ENCODE measurements at regions not wholly inside any gene's neighbourhood (a gene's known extent, or its start where the extent isn't known, plus 50 kb on each side); places are given as distances from the start of the nearest gene placed in this dataset.
"Not testable (repeated sequence)": the region's sequence is repeated elsewhere in the genome, so short reads cannot be mapped to it uniquely, and the experiment has no call there.

DNA sequence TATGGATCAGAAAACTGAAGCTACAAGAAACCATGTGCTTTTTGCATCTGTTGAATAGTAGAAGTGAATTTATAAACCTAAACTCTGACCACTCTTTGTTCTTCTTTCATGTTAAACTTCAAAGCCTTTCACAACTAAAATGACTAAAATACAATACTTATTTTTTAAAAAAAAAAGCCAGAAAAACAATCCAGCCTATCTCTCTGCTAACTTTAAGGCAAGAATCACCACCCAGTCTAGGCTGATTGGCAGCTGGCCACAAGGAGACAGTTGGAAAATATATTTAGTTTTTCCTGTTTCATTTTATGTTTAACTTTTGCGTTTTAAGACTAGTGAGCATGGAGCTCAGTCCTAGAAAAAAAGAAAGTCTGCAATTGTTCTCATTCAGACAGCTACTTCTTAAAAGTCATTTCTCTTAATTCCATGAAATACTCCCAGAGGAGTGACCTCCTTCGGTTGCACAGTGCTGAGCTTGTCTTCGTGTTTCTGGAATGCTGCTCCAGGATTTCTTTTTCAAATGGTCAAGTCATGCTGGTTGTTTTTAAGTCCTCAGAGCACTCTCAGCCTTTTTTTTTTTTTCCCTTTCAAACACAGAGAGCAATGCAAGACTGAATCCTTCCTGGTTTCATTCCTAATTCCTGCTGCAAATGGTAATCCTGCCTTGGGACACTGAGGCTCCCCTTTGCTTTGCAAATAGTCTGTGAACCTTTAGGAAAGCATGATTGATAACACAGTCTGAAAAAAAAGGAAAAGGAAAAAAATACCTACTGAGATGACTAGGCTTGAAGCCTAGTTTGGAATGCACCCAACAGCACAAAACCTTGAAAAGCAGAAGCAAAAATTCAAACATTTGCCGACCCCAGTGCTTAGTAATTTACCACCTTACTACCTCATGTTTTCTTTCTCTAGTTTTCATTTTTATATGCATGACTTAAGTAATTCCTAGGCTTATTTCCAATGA is 233.3 kb upstream of the DAAM1 start:
- no peak for ATAC-seq

DNA sequence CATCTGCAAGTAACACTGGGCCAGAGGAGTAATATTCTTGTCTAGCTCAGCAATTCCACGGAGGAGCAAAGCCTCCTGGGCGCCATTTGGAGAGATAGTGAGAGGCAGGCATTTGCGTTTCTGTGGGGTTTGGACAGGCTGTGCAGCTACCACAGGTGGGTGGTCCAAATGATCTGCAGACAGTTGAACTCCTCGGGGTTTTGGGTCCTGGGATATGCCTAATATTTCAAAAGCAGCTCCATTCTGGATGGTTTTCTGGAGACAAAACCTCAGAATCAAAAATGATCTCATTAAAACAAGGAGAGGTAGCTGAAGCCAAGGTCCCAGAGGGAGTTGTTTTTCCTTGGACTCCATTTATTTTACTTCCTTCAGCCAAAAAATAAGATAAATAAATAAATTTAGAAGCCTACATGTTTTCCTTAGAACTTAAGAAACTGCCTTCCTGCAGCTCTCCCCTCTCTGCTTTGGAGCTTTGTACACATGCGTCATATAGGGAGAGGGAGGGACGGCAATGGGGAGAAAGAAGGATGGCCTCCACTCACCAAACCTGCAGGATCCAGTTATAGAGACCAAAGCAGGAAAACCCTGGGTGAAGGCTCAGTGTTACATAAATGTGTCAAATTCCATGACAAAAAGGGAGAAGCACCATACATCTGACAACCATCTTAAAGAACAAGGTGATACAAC is 227.3 kb upstream of the DAAM1 start:
- ATAC-seq = no peak

DNA sequence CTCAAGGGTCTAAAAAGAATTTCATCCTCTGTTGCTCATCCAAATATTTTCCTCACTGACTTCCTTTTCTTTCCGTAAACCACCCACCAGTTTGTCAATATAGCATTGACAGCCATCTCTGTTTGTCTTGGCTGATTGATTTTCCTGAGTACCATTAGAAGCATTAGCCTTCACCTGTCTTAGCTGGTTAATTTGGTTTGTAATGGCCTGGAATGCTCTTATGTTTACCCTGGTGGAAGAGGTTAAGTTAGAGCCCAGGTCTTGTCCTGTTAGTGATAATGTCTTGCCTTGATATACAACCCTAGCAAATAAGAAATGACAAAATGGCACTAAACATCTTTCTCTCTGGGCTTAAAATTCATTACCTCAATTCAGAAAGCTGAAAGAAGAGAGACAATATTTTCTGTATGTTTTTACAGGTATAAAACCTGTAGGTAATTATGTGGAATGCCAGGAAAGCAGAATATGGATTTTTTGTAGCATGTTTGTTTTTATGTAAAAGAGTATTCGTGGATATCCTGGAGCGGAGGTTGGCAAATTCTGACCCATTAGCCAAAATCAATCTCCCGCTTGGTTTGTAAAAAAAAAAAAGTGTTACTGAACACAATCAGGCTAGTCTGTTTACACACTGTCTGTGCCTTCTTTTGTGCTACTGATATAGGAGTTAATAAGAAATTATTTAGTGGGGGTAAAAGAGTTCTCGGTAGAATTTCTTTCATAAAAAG is 224.4 kb upstream of the DAAM1 start:
- ATAC-seq = no peak

DNA sequence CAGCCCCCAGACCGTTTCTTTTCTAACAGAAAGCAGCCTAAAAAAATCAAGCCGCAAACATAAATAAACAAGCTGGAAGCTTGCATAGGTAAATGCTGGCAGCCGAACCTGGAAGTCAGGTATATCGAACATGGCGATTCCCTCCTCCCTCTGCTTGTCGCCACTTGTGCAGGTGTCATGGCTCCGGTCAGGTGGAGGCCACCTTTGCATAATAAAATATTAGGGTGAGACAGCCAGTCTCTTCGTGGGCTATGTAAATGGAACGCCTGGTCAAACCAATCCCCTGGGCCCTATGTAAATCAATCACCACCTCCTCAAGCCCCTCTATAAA is 223.9 kb upstream of the DAAM1 start:
- no peak for ATAC-seq

DNA sequence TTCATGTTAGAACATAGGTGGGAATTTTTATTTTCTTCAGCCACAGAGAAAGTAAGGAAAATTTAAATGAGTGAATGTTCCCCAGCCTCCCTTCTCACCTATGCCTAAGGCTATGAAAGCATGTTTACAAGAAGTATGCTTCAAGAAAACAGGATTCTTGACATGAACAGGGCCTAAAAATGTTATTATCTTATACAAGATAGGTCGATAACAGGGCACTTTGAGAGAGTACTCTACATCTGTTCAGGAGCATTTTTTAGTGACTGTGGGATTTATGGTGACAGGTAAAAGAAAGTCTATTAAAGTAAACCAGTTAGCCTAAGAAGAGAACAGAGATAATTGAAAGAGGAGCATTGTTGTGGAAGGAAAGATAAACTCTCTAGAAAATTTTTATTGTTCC is 222.9 kb upstream of the DAAM1 start:
- no peak for ATAC-seq

DNA sequence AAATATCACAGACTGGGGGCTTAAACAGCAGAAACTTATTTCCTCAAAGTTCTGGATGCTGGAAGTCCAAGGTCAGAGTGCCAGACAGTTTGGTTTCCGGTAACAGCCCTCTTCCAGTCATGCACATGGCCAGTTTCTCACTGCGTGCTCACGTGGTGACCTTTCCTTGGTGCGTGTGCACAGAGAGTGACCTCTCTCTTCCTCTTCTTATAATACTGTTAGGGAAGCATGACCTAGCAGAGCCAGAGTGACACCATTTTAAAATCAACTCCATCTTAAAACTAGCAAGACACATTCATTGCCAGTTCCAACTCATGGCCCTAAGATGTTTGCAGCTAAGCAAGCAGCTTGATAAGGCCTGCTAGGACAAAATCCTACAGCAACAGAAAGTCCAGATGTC is 221.5 kb upstream of the DAAM1 start:
- no peak for ATAC-seq

DNA sequence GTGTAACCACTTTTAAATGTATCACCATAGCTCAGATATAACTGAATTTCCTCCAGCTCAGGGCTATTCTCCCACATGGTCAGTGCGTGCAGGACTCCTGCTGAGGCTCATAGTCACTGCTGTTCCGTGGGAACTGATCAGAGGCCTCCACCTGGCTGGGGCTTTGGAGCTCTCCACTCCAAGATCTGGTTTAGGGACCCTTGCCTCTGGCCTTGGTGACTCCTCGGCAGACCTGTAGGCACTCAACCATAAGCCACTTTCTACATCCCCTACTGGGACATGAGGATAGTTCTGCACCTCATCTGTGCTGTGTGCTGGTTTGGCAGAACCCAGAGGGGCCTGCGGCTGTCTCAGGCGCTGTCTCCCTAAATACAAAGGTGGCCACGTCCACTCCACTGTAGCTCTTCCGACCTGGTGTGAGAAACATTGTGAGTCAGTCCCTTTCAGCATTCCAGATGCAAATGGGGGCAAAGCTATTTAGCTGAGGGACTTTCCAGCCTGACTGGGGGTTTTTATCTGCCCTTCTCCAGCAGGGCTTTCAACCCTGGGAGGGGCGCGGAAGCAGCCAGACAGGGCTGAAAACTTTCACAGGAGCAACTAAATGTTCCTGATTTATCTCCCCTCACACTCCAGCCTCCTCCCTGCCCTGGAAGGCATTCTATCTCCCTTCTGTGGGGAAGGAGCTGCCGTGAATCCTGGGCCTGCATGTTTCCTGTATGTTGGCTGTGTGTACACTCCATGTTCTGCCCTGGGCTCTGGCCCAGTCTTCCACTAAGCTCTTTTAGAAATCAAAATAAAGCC is 218.3 kb upstream of the DAAM1 start:
- no peak for ATAC-seq

DNA sequence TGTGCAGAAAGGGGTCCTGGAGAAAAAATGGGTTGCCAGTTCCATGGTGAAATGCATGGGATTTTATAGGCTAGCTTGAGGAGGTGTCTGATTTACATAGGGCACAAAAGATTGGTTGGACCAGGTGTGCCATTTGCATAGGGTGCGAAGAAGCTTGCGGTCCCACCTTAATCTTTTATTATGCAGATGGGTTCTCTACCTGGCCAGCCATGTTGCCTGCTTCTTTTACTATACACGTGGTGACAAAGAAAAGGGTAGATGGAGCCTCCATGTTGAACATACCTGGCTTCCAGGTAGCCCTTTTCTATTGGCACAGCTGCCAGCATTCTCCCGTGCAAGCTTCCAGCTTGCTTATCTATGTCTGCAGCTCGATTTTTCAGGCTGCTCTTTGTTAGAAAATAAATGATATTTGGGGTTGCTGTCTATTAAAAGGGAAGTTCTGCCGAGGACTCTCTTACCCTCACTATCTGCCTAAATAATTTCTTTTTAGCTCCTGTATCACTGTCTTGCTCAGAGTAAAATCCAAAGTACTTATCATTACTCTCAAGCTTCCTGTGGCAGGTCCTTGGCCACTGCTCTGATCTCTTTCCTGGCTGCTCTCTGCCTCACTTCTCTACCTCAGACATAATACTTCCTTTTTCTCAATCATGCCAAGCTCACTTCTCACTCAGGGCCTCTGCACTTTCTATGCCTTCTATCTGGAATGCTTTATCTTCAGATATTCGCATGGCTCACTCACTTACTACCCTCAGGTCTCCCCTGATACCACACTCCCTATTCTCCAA is 216.0 kb upstream of the DAAM1 start:
- no peak for ATAC-seq

DNA sequence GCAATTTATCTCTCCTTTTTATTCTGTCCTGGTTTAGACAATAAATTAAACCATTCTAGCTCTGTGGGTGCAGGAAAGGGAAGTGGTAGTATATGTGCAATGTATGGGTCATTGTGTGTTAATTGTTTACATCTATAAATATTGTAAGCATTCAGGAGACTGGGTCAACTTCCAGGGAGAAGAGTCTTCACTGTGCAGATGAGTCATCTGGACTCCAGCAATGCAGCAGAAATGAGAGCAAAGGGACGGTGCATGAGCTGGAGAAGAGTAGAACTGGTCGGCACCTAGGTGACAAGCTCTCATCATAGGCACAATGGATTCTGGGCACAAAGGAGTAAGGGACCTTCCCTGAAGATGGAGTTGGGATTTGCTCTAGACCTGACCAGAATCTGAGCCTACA is 211.1 kb upstream of the DAAM1 start:
- ATAC-seq = no peak

DNA sequence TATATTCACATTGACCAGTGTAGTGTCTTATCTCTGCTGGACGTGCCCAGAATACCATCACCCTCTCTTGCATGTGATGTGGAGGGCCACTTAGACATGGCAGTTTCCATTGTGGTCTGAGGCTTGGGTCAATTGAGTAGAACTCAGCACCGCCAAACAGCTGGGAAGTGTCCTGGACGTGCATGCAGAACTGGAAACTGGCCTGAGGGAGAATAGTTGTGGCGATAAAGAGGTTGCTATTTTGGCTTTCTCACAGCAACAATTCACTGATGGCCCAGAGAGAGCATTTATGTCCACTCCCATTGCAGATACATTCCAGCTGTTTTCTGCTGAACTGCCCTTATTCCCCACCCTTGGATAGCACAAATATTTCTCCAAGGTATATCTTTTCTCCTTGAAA is 210.1 kb upstream of the DAAM1 start:
- no peak for ATAC-seq

DNA sequence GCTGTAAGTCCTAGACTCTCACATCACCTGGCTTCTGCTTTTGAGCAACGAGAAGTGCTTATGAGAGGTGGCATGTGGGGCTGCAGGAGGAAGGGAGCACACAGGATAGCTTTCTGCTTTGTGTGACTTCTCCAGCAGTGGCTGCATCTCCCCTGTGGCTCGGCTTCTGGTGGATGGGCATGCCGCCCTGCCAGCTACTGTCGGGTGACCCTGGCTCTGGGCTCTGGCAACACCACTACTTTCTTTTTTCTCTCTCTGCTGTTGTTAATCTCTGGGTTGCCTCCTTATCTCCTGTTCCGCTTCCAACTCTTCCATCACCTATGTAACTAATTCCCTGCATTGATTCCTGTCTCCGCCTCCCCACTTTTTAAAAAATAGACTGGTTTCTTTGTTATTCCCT is 209.1 kb upstream of the DAAM1 start:
- no peak for ATAC-seq

DNA sequence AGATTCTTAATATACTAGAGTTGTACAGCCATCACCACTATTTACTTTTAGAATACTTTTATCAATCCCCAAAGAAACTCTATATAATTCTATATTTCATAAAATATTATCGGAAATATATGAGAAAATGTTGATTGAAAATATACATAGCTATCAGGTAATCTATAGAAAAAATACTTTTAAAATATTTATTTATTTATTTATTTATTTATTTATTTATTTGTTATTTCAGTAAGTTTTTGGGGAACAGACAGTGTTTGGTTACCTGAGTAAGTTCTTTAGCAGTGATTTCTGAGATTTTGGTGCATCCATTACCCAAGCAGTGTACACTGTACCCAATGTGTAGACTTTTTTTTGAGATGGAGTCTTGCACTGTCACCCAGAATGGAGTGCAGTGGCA is 206.6 kb upstream of the DAAM1 start:
- no peak for ATAC-seq

DNA sequence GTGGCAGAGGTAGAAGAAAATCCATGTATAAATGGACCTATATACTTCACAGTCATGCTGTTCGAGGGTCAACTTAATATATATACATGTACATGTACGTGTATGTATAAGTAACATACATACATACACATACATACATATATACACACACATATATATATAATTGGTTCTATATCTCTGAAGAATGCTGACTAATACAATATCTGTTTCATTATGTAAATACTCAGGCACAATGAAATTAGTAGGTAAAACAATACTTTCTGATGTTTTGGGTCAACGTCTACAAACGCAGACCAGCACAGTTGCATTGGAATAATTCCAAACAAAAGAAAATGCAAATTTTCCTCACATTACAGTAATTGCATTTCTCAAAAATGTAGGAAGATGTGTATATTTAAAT is 202.7 kb upstream of the DAAM1 start:
- no peak for ATAC-seq

DNA sequence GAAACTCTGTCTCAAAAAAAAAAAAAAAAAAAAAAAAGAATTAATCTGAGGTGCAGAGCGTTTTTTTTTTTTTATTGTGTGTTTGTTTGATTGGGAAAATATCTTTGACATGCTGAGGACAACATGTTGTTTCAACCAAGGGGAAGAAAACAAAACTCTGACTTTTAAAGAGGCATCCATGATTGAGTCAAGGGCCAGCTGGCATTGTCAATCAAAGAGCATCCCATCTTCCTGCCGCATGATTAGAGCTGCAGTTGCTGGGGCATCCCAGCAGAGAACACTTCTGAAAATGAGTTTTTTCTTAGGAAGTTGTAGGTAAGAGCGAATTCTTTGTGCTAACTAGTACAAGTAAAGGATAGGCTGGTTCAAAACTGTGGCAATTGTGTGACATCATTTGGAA is 200.9 kb upstream of the DAAM1 start:
- no peak for ATAC-seq

DNA sequence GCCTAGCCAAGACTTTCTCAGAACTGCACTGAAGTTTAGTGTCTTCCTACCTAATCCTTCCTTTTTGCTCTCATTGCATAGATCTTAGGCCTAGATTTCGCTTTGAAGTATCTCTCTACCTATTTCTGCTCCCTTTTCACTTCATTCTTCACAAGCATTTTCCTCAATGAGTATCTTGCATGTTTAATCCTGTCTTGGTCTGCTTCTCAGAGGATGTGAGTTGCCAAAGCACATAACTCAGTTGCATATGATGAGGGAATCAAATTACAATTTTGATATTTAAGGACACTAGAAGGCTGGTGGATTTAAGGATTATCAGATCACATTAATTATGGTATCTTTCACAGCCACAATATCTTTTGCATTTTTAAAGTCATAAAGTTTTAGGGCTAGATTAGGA is 195.5 kb upstream of the DAAM1 start:
- no peak for ATAC-seq

DNA sequence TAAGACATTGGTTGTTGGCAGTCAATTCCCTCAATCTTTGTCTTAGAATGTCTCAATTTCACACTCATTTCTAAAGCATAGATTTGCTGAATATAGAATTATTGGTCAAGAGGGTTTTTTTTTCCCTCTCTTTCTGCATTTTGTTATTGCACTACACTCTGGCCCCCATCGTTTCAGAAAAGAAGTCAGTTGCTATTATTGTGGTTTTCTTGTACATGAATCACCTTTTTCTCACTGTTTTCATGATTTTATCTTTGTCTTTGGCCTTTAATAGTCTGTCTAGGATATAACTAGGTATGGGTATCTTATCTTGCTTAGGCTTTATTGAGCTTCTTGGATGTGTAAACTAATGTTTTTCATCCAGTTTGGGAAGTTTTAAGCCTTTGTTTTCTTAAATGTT is 194.3 kb upstream of the DAAM1 start:
- ATAC-seq = no peak

DNA sequence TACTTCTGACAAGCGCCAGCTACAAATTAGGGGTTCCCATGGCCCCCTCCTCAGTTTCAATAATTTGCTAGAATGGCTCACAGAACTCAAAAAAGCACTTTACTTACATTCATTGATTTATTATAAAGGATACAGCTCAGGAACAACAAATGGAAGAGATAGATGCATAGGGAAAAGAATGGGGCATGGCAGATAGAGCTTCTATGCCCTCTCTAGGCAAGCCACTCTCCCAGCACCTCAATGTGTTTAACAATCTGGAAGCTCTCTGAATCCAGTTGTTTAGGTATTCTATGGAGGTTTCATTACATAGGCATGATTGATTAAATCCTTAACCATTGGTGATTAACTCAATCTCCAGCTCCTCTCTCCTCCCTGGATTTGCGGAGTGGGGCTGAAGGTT is 184.5 kb upstream of the DAAM1 start:
- no peak for ATAC-seq

DNA sequence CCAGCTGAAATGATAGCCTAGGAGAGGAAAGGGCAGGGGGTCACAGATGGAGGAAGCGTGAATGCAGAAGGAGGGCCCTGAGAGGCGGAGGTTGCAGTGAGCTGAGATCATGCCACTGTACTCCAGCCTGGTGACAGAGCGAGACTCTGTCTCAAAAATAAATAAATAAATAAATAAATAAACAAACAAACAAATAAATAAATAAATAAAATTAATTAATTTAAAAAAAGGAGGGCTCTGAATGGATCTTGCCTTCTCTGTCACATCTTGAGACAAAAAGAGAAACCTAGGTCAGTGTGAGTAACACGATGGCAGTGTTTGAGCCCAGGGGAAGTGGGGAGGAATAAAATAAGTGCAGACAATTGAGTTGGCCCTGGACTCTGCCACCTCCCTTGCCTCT is 182.3 kb upstream of the DAAM1 start:
- not testable (repeated sequence) for ATAC-seq

DNA sequence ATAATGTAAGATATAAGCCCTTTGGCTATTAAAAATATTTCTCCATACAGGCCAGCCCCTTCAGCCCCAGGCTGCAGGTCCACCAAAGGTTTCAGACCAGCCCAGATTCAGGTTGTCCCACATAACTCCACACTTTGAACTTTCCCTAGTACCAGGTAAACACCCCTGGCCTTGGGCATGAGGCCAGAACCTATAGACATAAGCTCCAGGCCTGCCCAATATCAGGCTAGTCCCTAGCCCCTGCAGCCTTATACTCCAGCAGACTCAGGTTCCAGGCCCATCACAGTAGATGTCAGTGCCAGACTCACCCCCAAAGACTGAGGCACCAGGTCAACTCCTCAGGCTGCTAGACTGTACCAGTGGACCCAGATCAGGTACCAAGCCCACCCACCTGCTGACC is 178.5 kb upstream of the DAAM1 start:
- no peak for ATAC-seq

DNA sequence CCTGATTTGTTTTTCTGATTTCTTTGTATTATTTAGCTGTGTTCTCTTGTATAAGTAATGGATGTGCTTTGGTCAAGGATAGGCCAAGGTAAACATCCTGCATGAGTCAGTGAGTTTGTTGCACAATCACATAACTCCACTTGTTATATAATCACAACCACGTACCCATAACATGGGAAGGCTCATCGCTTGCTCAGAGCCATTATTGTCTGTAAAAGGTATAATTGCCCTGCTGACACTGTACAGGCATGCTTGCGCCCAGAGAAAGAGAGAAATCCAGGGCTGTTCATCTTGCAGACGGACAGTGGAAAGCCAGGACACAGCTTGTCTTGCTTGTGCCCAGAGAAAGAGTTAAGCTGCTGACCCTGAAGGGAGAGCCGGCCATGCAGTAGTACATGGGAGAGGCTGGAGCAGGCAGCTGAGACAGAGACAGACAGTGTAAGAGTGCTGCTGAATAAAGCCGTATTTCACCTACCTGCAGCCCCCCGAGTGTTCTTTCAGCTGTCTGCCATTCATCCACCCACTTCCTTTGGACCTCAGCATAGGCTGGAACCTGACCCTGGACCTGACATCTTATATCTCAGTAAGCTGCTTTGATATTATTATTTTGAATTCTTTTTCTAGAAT is 174.7 kb upstream of the DAAM1 start:
- ATAC-seq = no peak

DNA sequence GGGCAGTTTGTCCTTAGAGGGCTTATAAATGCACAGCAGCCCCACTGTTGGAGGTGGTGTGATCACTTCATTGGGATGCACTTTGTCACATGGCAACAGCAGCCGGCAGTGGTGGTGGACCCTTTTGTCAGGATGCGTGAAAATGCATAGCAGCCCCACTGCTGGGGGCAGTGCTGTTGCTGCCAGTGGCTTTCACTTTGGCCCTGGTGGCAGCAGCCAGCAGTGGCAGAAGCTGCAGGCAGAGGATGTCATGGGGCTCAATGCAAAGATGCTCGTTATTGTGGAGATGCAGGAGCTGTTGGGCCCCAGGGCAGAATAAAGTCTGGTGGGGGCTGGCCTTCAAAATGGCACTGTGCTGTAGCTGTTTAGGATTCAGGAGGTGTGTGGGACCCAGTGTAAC is 173.0 kb upstream of the DAAM1 start:
- no peak for ATAC-seq
